Stimulated activated CD8-positive, alpha-beta memory T cell treated with anti-CD3 and anti-CD28 coated beads, Interleukin-2, amount 100 ng/mL, for 48 hours (primary cell): ENCODE measurements at regions not wholly inside any gene's neighbourhood (a gene's known extent, or its start where the extent isn't known, plus 50 kb on each side); places are given as distances from the start of the nearest gene placed in this dataset.
"Not testable (repeated sequence)": the region's sequence is repeated elsewhere in the genome, so short reads cannot be mapped to it uniquely, and the experiment has no call there.

Experiments
- DNase-seq, 2 donors: peaks; one replicate each; pipeline ENCODE4 v3.0.0-alpha.2; 2020; ENCODE audit warnings: low read depth in 2 of 2

- no peak for DNase-seq
Measured at GRCh38 chr4:107391630-107392028, 328.4 kb downstream of the PAPSS1 start.

GRCh38 chr4:107391009-107391629 is 328.9 kb downstream of the PAPSS1 start:
- no peak for DNase-seq

- no peak for DNase-seq
Measured at GRCh38 chr4:107389965-107390364, 330.1 kb downstream of the PAPSS1 start.

- DNase-seq: no peak
Measured at GRCh38 chr4:107388736-107389274, 331.2 kb downstream of the PAPSS1 start.

GRCh38 chr4:107380836-107381438 is 339.1 kb downstream of the PAPSS1 start:
- no peak for DNase-seq

GRCh38 chr4:107380190-107380589 is 339.8 kb downstream of the PAPSS1 start:
- no peak for DNase-seq

- no peak for DNase-seq
Measured at GRCh38 chr4:107379054-107379869, 340.8 kb downstream of the PAPSS1 start.

- no peak for DNase-seq
Measured at GRCh38 chr4:107376293-107376692, 340.2 kb upstream of the DKK2 start.

GRCh38 chr4:107366900-107367299 is 330.8 kb upstream of the DKK2 start:
- no peak for DNase-seq

GRCh38 chr4:107366016-107366735 is 330.1 kb upstream of the DKK2 start:
- no peak for DNase-seq

GRCh38 chr4:107363125-107363524 is 327.0 kb upstream of the DKK2 start:
- no peak for DNase-seq

- DNase-seq: no peak
Measured at GRCh38 chr4:107359208-107359607, 323.1 kb upstream of the DKK2 start.

GRCh38 chr4:107354304-107354703 is 318.2 kb upstream of the DKK2 start:
- not testable (repeated sequence) for DNase-seq

- DNase-seq: no peak
Measured at GRCh38 chr4:107351196-107351595, 315.1 kb upstream of the DKK2 start.

- no peak for DNase-seq
Measured at GRCh38 chr4:107349732-107350131, 313.6 kb upstream of the DKK2 start.

- no peak for DNase-seq
Measured at GRCh38 chr4:107349266-107349665, 313.2 kb upstream of the DKK2 start.

- DNase-seq: no peak
Measured at GRCh38 chr4:107348188-107349050, 312.3 kb upstream of the DKK2 start.

- no peak for DNase-seq
Measured at GRCh38 chr4:107333518-107333917, 297.4 kb upstream of the DKK2 start.

- not testable (repeated sequence) for DNase-seq
Measured at GRCh38 chr4:107332656-107333055, 296.5 kb upstream of the DKK2 start.

- no peak for DNase-seq
Measured at GRCh38 chr4:107330916-107331315, 294.8 kb upstream of the DKK2 start.

- no peak for DNase-seq
Measured at GRCh38 chr4:107319386-107319785, 283.3 kb upstream of the DKK2 start.
